HG02763 (cell line): ENCODE measurements at regions not wholly inside any gene's neighbourhood (a gene's known extent, or its start where the extent isn't known, plus 50 kb on each side); places are given as distances from the start of the nearest gene placed in this dataset.
A peak's percentile ranks its signal among the peaks of the same experiment; 100 is the strongest.

Experiments used
- ATAC-seq: cut with Tn5 transposase; IDR thresholded peaks from one replicate; pipeline ENCODE4 v1.9.1; 2021; ENCODE audit warnings: mild to moderate bottlenecking, moderate library complexity; ENCODE audit not compliant: unreplicated experiment

DNA sequence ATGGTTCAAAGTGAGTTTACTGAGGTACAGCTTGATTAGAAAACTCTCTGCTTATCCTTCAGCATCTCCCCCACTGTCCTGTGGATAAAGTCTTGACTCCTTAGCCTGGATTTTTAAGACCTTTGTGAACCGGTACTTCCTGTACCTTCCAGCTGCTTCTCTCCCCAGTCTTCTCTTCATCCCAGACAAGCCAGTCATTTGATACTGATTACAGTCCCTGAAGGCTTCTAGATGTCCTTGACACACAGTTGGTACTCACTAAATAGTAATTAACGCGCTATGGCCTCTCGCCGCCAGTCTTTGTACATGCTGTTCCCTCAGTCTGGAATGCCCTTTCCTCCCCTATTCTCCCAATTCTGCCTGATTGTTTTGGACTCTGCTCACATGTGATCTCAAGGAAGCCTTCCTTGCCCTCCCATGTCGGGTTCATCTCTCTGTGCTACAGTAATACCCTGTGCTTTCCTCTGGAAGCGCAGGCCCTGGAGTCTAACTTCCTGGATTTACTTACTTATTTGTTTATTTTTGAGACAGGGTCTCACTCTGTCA lies 50.6 kb upstream of the PTGR2 start:
- no peak for ATAC-seq

DNA sequence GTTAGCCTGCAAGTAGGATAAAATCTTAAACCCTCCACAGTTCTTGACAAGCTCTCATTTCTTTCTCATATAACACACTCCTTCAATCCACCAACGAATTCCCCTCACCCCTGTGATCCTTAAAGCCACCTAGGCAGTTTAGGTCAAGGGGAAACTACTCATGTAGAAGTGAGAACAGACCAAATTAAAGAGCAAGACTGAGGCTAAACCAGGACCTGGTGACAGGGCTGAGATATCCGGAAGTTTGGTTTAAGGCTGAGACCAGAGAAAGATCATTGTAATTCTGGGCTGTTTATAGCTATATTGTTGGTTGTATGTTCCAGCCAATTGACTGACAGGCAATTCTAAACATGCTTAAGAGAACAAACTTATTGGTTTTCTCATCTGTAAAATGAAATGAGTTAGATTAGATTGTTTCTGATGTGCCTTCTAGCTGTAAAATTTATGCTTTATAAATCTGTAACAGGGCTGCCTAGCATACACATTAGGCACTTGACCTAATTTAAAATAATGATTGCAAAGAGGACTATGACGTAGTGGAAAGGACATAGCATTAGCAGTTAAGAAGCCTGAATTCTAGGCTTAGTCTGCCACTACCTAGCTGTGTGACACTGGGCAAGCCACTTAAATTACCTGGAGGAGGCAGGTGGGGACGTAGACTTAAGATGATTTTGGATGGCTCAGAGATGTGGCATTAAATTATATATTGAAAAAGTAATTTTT lies 53.9 kb upstream of the PTGR2 start:
- ATAC-seq, result no peak

GRCh38 chr14:73796893-73797542 lies 54.6 kb upstream of the PTGR2 start:
- no peak for ATAC-seq

DNA sequence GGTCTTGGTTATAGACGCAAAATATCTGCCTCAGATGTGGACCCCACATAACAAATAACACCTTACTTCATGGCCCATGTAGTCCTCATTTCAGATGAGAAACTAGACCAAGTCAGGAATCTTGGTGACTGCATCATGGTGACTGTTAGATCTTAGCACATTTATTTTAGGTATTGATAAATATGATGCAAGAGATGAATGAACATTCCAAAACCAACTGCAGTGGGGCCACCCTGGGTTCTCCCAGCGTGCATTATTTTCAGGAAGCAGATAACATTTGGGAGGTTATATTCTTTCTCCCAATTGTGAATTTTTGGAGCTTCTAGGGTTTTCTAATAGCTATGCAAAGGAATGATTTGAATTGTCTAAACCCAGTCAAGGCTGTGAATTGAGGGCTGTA lies 55.2 kb upstream of the PTGR2 start:
- no peak for ATAC-seq

DNA sequence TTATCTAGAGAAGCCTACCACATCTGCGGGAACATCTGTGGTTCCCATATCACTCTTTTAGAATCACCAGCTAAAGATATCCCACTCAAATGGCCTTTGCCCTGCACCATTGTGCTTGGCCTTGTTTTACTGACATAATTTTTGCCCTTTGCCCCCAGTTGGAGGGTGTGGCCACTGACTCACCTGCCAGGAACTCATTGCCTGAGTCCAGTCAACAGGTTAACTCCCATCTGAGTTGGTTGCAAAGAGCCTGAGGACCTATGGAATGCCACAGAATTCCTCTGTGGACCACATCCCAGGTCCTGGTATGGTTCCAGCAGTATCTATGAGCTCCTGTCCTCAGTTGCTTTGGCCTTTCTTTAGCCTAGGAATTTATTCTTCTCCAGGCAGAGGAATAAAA lies 55.7 kb upstream of the PTGR2 start:
- ATAC-seq, result no peak

GRCh38 chr14:73795466-73795865 lies 56.2 kb upstream of the PTGR2 start:
- ATAC-seq, result no peak

DNA sequence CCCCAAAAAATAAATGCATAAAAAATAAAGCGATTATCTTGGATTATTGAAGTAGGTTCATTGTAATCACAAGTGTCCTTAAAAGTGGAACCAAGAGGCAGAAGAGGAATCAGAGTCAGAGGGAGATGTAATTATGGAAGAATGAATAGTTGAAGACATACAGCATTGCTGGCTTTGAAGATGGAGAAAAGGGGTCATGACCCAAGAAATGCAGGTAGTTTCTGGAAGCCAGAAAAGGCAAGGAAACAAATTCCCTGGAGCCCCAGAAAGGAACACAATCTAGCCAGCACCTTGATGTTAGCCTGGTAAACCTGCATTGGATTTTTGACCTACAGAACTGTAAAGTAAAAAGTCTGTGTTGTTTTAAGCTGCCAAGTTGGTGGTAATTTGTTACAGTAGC lies 57.5 kb upstream of the PTGR2 start:
- ATAC-seq, result no peak

DNA sequence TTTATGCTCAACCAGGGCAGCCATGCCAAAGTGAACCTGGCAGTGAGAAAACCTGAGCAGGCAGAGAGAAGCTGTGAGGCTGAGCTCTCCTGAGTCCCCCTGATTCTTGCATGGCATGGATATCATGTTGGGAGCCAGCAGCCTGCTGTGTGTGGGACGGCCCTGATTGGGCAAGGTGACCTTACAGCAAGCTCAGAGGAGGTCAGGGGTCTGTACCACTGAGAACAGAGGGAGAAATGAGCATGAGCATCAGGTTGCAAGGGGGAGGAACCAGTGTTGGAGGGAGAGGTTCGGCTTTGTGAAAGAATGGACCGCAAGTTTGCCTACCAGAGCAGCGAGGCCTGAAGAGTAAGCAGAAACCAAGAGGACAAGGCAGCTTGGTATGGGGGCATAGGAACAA lies 59.1 kb upstream of the PTGR2 start:
- no peak for ATAC-seq

DNA sequence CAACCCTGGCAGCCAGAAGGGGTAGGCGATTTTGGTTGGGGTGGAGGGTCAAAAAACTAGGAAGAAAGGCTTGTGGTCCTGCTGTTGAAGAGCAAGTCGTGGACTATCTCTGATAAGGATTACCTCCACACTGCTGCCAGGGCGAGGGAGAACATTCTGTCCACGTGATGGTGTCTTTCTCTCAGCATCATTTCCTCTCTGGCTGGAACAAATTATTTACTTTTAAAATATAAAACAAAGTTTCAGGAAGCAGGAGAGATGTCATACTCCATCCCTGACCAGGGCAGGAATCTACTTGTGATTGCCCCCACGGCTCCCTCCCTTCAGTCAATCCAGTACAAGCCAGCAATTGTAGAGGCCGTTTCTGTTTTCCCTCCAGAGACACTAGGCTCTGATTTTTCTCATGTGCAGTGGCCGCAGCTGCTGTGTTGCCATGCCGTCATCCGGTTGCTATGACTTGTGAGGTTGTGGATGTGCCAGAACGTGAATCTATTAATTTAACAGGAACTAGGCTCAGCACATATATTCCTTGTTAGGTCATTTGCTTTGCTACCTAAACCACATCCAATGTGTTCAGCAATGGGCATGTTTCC lies 61.5 kb upstream of the PTGR2 start:
- no peak for ATAC-seq

- ATAC-seq, result no peak
Measured at GRCh38 chr14:73788701-73789551, 62.7 kb upstream of the PTGR2 start.

DNA sequence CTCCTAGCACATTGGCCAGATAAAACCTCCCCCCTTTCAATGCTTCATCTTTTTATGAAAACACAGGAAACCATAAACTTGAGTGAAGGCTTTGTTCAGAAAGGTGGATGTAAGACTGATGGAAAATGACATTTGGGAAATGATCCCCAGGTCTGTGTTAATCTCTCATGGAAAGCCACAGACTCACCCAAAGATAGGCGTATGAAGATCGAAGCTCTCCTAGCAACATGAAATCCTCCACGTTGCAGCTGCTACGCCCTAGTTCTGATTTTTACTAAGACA lies 63.4 kb upstream of the PTGR2 start:
- ATAC-seq, result no peak

GRCh38 chr14:73787486-73788316 lies 63.9 kb upstream of the PTGR2 start:
- ATAC-seq, result no peak

DNA sequence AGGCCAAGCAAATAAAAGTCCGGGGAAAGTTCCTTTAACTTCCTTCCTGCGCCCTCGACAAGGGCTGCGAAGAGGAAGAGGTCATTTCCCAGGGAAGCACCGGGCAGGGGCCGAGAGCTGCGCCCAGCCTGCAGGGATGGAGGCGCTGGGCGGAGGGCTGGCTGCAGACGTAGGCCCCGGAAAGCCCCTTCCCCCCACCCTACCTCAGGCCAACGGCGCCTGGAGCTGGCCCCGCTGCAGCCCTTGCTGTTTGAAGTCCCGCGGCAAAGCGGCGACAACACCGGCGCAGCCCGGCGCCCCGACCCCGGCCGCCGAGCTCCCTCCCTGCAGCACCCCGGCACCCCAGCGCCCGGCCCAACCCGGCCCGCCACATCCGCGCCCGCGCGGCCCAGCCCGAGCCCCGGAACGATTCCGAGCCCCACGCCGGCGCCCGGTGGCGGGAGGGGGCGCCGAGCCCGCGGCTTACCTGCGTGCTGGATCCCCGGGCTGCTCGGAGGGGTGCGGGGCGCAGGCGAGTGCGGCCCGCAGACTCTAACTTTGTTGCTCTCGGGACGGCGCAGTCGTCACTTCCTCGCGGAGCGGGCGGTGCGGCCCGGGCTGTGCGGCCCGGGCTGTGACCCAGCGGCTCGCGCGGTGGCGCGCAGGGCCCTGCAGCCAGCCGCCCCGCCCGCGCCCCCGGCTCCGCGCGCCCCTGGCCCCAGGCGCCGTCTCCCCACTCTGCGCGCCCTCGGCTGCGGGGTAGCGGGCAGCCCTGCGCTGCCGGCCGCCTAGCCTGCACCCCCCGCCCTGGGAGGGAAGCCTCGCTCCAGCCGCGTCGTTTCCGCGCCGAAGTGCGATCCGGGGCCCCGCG lies 64.8 kb upstream of the PTGR2 start:
- peak; percentile 46 for ATAC-seq

GRCh38 chr14:73785834-73786635 lies 65.6 kb upstream of the PTGR2 start:
- no peak for ATAC-seq

- no peak for ATAC-seq
Measured at GRCh38 chr14:73785336-73785833, 66.2 kb upstream of the PTGR2 start.

DNA sequence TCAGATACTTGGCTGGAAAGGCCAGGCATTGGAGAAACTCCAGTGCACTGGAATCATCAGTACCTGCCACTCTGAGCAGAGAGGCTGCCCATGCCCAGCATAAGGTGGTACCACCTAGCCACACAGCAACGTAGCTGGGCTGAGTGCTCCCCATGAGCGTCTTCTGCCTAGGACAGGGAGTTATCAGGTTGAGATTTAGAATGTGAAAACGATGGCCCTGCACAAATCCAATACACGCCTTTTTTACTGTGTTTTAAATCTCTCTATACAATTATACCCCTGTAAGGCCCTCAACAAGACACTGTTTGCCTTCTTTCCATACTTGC lies 66.7 kb upstream of the PTGR2 start:
- no peak for ATAC-seq

DNA sequence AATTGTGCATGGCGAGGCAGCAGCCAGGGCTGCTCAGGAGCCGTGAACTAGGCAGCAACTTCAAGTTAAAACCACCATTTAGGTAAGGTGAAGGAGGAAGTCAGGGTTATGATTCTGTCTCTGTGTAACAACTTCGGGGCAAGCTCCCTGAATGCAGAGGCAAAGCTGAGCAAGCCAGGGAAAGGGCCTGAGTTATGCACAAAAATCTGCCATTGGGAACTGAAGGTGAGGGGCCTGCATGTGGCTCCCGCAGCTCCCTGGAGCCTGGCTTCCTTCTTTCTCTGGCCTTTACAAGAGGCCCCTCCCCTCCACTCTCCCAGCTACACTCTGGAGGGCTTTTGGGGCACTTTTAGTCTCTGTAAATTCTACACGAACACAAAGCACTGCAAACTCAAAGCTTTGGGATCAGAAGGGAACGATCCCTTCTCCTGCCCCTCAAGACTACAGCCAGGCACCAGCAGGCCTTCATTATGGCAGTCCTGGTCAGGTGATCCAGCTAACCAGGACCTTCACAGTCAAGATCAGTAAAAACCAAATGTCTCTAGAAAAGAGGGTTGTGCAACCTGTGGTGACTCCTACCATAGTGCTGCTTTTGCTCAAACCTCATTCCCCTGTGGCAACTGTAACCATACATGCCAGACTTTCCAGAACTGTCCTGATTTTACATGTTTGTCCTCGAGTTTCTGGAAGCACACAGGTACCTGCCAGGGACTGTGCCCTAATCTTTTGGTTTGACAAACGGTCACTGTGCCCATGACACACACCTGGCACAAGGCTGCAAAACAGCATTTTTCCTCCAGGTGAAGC lies 67.2 kb upstream of the PTGR2 start:
- no peak for ATAC-seq

DNA sequence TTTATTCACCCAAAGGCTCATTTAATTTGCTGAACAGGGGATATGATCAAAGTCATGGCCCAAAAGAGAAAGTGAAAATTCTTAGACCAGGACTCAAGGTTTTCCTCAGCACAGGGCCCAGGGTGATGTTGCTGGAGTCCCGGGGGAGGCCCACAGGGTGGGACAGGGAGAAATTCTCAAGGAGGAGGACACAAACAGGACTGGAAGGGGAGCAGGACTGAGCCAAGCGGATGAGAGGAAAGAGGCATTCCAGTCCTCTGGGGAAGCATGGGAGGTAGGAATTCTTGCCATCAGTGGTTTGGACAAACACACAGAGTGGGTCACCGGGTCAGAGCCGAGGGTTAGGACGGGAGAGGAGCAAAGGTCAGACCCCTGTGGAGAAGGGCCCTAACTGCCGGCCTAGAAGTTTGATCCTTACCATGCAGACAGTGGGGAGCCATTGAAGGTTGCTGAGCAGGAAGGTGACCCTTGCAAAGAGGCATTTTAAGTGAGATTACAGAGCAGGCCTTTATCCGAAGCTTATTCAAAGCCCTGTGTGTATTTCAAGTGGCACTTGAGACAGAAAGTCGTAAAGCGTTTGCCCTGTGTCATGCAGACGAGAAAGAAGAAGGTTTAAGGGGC lies 68.4 kb upstream of the PTGR2 start:
- no peak for ATAC-seq
